Left ventricle myocardium inferior (tissue), 1 donor: ENCODE measurements at regions not wholly inside any gene's neighbourhood (a gene's known extent, or its start where the extent isn't known, plus 50 kb on each side); places are given as distances from the start of the nearest gene placed in this dataset.
A peak's percentile ranks its signal among the peaks of the same experiment; 100 is the strongest.
"Not testable (repeated sequence)": the region's sequence is repeated elsewhere in the genome, so short reads cannot be mapped to it uniquely, and the experiment has no call there.

Experiments
- DNase-seq: peaks from one replicate; pipeline ENCODE4 v3.0.0-alpha.2; 2020
- H3K27ac ChIP-seq: fragments of 200-600 bp; replicated peaks from 2 replicates; pipeline ENCODE4 v1.8.0; 2021
- H3K27me3 ChIP-seq: fragments of 200-600 bp; 2 replicates; pipeline ENCODE4 v1.8.0; 2021; ENCODE audit warnings: low read depth
- H3K36me3 ChIP-seq: fragments of 200-600 bp; 2 replicates; pipeline ENCODE4 v1.8.0; 2021
- H3K4me1 ChIP-seq: fragments of 200-600 bp; 2 replicates; pipeline ENCODE4 v1.8.0; 2021
- H3K4me3 ChIP-seq: fragments of 200-600 bp; 2 replicates; pipeline ENCODE4 v1.8.0; 2021; ENCODE audit warnings: mild to moderate bottlenecking, moderate library complexity
- H3K9me3 ChIP-seq: fragments of 200-600 bp; replicated peaks from 2 replicates; pipeline ENCODE4 v1.8.0; 2021
- intact Hi-C: fragments of 100-400 bp; cut with micrococcal nuclease; formaldehyde crosslinking; loops from one replicate; pipeline ENCODE4 v1.11.0; 2022
- TF ChIP-seq, protein P1 (sequence below): fragments of 200-600 bp; IDR thresholded peaks from 2 replicates; pipeline ENCODE4 v1.8.0; 2021; ENCODE audit warnings: antibody characterized with exemption, mild to moderate bottlenecking, borderline replicate concordance
- donor health status: DM: no; HTN: yes; CAD: no; lungs with severe emphysema.

DNA sequence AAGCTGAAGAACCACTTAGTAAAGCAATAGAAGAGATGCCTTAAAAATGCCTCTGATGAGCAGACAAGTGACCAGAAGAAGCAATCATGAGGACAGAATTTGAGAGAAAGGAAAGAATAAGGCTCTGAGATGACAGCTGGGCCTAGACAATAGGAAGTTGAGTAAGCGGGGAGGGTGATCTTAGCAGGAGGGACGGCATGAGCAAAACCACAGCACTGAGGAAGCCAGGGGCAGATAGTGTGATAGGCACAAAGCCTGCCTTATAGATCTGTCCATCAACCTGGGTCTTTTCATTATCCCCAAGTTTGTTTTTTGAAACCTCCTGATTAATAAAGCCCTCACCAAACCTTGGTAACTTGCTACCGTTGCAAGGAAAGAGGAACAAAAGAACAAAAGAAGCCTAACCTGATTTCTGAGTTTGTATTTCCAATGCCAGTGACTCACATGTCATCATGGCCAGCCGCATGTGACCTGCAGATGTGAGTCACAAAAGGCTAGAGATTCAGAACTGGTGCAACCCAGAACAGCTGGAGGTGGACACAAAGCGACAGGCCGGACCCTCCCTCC lies 55.7 kb upstream of the PPARGC1A start:
- intact Hi-C loops = no loop called here
- TF ChIP-seq, protein P1, sequence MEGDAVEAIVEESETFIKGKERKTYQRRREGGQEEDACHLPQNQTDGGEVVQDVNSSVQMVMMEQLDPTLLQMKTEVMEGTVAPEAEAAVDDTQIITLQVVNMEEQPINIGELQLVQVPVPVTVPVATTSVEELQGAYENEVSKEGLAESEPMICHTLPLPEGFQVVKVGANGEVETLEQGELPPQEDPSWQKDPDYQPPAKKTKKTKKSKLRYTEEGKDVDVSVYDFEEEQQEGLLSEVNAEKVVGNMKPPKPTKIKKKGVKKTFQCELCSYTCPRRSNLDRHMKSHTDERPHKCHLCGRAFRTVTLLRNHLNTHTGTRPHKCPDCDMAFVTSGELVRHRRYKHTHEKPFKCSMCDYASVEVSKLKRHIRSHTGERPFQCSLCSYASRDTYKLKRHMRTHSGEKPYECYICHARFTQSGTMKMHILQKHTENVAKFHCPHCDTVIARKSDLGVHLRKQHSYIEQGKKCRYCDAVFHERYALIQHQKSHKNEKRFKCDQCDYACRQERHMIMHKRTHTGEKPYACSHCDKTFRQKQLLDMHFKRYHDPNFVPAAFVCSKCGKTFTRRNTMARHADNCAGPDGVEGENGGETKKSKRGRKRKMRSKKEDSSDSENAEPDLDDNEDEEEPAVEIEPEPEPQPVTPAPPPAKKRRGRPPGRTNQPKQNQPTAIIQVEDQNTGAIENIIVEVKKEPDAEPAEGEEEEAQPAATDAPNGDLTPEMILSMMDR = no peak
- Histone ChIP-seq H3K4me3 (no peak overlapping the region), H3K27ac (peak overlapping the region; percentile 71), H3K27me3 (no peaks in the 10 kb centered on the region), H3K4me1 (peaks cover 24% of the 10 kb centered on the region), H3K36me3 (no peaks in the 10 kb centered on the region), H3K9me3 (no peaks in the 10 kb centered on the region)
- DNase-seq = no peak

DNA sequence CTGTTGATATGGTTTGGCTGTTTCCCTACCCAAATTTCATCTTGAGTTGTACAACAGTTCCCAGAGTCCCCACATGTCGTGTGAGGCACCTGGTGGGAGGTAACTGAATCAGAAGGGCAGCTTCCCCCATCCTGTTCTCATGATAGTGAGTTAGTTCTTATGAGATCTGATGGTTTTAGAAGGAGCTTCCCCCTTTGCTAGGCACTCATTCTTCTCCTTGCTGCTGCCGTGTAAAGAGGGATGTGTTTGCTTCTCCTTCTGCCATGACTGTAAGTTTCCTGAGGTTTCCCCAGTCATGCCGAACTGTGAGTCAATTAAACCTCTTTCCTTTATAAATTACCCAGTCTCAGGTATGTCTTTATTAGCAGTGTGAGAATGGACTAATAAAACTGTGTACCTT lies 54.7 kb upstream of the PPARGC1A start:
- peaks cover 24% of the 10 kb centered on the region for H3K4me1 ChIP-seq
- H3K36me3 ChIP-seq, DNase-seq, H3K4me3 ChIP-seq, H3K27ac ChIP-seq, H3K9me3 ChIP-seq, intact Hi-C loops, H3K27me3 ChIP-seq: not testable (repeated sequence)

DNA sequence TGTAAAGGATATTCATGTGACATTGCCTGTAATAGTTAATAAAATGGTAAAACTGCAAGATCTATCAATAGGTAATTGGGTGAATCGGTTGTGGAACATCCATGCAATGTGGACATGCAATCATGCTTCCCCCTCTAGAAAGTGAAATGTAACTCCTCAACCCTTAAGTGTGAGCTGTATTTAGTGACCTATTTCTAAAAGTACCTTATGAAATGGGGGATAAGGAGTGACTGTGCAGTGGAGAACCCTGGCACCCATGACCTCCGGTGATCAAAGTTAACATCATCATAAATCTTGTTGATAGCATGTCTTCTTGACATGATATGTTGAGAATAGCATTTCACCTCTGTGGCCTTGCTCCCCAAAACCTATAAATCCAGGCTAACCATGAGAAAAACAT lies 53.6 kb upstream of the PPARGC1A start:
- no peak overlapping the region for H3K4me3 ChIP-seq
- intact Hi-C loops = no loop called here
- H3K36me3 ChIP-seq = no peaks in the 10 kb centered on the region
- no peaks in the 10 kb centered on the region for H3K27me3 ChIP-seq
- TF ChIP-seq, protein P1 = no peak
- DNase-seq = no peak
- H3K4me1 ChIP-seq = peaks cover 24% of the 10 kb centered on the region
- no peaks in the 10 kb centered on the region for H3K9me3 ChIP-seq
- H3K27ac ChIP-seq = no peak overlapping the region

DNA sequence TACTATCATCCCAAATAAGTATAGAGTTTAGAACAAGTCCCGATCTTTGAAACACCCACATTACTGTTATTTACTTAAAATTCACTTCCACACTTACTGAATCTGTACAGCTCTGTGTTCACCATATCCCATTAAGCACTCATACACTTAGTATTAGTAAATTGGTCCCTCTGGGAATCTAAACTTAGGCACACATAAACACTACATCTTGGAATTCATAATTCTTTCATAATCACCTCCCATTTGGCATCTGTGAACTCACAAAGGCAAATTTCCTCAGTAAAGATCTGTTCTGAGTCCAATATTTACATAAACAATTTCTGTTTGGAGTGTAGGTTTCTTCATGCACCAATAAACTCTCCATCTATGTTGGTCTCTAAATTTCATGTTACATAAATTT lies 52.6 kb upstream of the PPARGC1A start:
- H3K36me3 ChIP-seq = no peaks in the 10 kb centered on the region
- DNase-seq = no peak
- no peaks in the 10 kb centered on the region for H3K27me3 ChIP-seq
- H3K4me3 ChIP-seq = no peak overlapping the region
- no peak overlapping the region for H3K27ac ChIP-seq
- TF ChIP-seq, protein P1 = no peak
- H3K4me1 ChIP-seq = peaks cover 15% of the 10 kb centered on the region
- H3K9me3 ChIP-seq = no peaks in the 10 kb centered on the region
- intact Hi-C loops = no loop called here
